GM23338 (cell line): ENCODE measurements at regions not wholly inside any gene's neighbourhood (a gene's known extent, or its start where the extent isn't known, plus 50 kb on each side); places are given as distances from the start of the nearest gene placed in this dataset.

Source experiments
- ATAC-seq: fragments of 200-7000 bp; cut with Tn5 transposase; 3 replicates; pipeline ENCODE4 v1.9.1; 2020
- DNase-seq: peaks from one replicate; pipeline ENCODE4 v3.0.0-alpha.2; 2015; ENCODE audit warnings: low spot score
- H2AFZ ChIP-seq: fragments of 200-600 bp; sonication (generic); 2 replicates; pipeline ENCODE4 v1.8.0; 2016; ENCODE audit warnings: antibody characterized with exemption, mild to moderate bottlenecking, moderate library complexity
- H3F3A ChIP-seq: fragments of 200-600 bp; sonication (generic); replicated peaks from 2 replicates; pipeline ENCODE4 v1.8.0; 2017; ENCODE audit warnings: antibody characterized with exemption, mixed run types, low read depth
- H3K27ac ChIP-seq: fragments of 200-600 bp; sonication (generic); 2 replicates; pipeline ENCODE4 v1.6.1; 2016; ENCODE audit warnings: low read depth
- H3K27me3 ChIP-seq: fragments of 200-600 bp; sonication (generic); 2 replicates; pipeline ENCODE4 v1.8.0; 2016; ENCODE audit warnings: mild to moderate bottlenecking, mixed run types, moderate library complexity; ENCODE audit not compliant: insufficient read depth
- H3K36me3 ChIP-seq: fragments of 200-600 bp; sonication (generic); 2 replicates; pipeline ENCODE4 v1.8.0; 2016; ENCODE audit warnings: mild to moderate bottlenecking; ENCODE audit not compliant: insufficient read depth
- H3K4me1 ChIP-seq: fragments of 200-600 bp; sonication (generic); 2 replicates; pipeline ENCODE4 v1.8.0; 2016; ENCODE audit warnings: mild to moderate bottlenecking, moderate library complexity; ENCODE audit not compliant: insufficient read depth
- H3K4me2 ChIP-seq: fragments of 200-600 bp; sonication (generic); 2 replicates; pipeline ENCODE4 v1.7.1; 2017; ENCODE audit warnings: mixed run types
- H3K4me3 ChIP-seq: fragments of 200-600 bp; sonication (generic); 2 replicates; pipeline ENCODE4 v1.6.1; 2016; ENCODE audit warnings: mixed run types
- H3K79me2 ChIP-seq: fragments of 200-600 bp; sonication (generic); replicated peaks from 2 replicates; pipeline ENCODE4 v1.8.0; 2017; ENCODE audit warnings: mild to moderate bottlenecking; ENCODE audit not compliant: insufficient read depth
- H3K9me2 ChIP-seq: fragments of 200-600 bp; sonication (generic); 2 replicates; pipeline ENCODE4 v1.8.0; 2017; ENCODE audit not compliant: insufficient read depth
- H4K20me1 ChIP-seq: fragments of 200-600 bp; sonication (generic); replicated peaks from 2 replicates; pipeline ENCODE4 v1.8.0; 2017; ENCODE audit warnings: mild to moderate bottlenecking; ENCODE audit not compliant: insufficient read depth
- H3K27ac Mint-ChIP-seq: 2 replicates; pipeline ENCODE4 v1.8.0; 2020; ENCODE audit warnings: inconsistent platforms, mild to moderate bottlenecking, moderate library complexity, mixed read lengths
- H3K27me3 Mint-ChIP-seq: 3 replicates; pipeline ENCODE4 v1.8.0; 2022; ENCODE audit warnings: low read depth, mild to moderate bottlenecking, moderate library complexity, mixed read lengths, inconsistent platforms; ENCODE audit not compliant: insufficient read depth, poor library complexity
- H3K36me3 Mint-ChIP-seq: 3 replicates; pipeline ENCODE4 v1.8.0; 2021; ENCODE audit warnings: low read depth, mild to moderate bottlenecking, inconsistent platforms, moderate library complexity, mixed read lengths
- H3K4me1 Mint-ChIP-seq: 3 replicates; pipeline ENCODE4 v1.8.0; 2020; ENCODE audit warnings: mild to moderate bottlenecking, inconsistent platforms, mixed read lengths
- H3K4me3 Mint-ChIP-seq: 3 replicates; pipeline ENCODE4 v1.8.0; 2021; ENCODE audit warnings: moderate library complexity, mild to moderate bottlenecking, inconsistent platforms, mixed read lengths
- H3K9me3 Mint-ChIP-seq: 3 replicates; pipeline ENCODE4 v1.8.0; 2020; ENCODE audit warnings: moderate library complexity, mild to moderate bottlenecking, inconsistent platforms, mixed read lengths
- CREB1 ChIP-seq: fragments of 250-450 bp; sonication (Bioruptor Pico); IDR thresholded peaks from 2 replicates; pipeline ENCODE4 v1.5.0; 2020; ENCODE audit warnings: low read depth, mild to moderate bottlenecking, moderate library complexity
- CTCF ChIP-seq, 2 experiments: fragments of 200-600 bp in 1 of 2; sonication (generic) in 1 of 2; conservative IDR thresholded peaks; 2 replicates each; pipeline versions ENCODE4 v1.5.1 to v1.6.1; 2016 to 2017; ENCODE audit warnings: antibody characterized with exemption in 2 of 2, low read depth in 2 of 2, mild to moderate bottlenecking in 2 of 2, moderate library complexity in 1 of 2
- ETS1 ChIP-seq: IDR thresholded peaks from 2 replicates; pipeline ENCODE4 v1.6.1; 2016; ENCODE audit warnings: antibody characterized with exemption
- EZH2 ChIP-seq: fragments of 200-600 bp; sonication (generic); IDR thresholded peaks from one replicate; pipeline ENCODE4 v1.8.0; 2017; ENCODE audit warnings: antibody characterized with exemption, mild to moderate bottlenecking, low read depth; ENCODE audit not compliant: unreplicated experiment
- EZH2phosphoT487 ChIP-seq: fragments of 200-600 bp; sonication (generic); IDR thresholded peaks from one replicate; pipeline ENCODE4 v1.8.1; 2018; ENCODE audit warnings: antibody characterized with exemption; ENCODE audit not compliant: unreplicated experiment
- JUNB ChIP-seq: IDR thresholded peaks from one replicate; pipeline ENCODE4 v1.6.1; 2016; ENCODE audit warnings: antibody characterized with exemption; ENCODE audit not compliant: unreplicated experiment
- NANOG ChIP-seq: IDR thresholded peaks from 2 replicates; pipeline ENCODE4 v1.6.1; 2016; ENCODE audit warnings: antibody characterized with exemption, borderline replicate concordance
- POLR2AphosphoS5 ChIP-seq: IDR thresholded peaks from 2 replicates; pipeline ENCODE4 v1.6.1; 2016; ENCODE audit warnings: antibody characterized with exemption, low read depth
- REST ChIP-seq: IDR thresholded peaks from one replicate; pipeline ENCODE4 v1.6.1; 2018; ENCODE audit warnings: antibody characterized with exemption; ENCODE audit not compliant: unreplicated experiment
- STAT1 ChIP-seq: IDR thresholded peaks from one replicate; pipeline ENCODE4 v1.6.1; 2016; ENCODE audit warnings: antibody characterized with exemption; ENCODE audit not compliant: unreplicated experiment
- ZNF114 ChIP-seq: fragments of 250-450 bp; sonication (Bioruptor Pico); IDR thresholded peaks from 2 replicates; pipeline ENCODE4 v1.5.0; 2020; ENCODE audit warnings: mild to moderate bottlenecking, moderate library complexity
- ZNF331 ChIP-seq: fragments of 250-450 bp; sonication (Bioruptor Pico); IDR thresholded peaks from 2 replicates; pipeline ENCODE4 v1.5.0; 2020; ENCODE audit warnings: low read depth, mild to moderate bottlenecking, moderate library complexity
- ZNF462 ChIP-seq: fragments of 250-450 bp; sonication (Bioruptor Pico); IDR thresholded peaks from 2 replicates; pipeline ENCODE4 v1.5.0; 2020; ENCODE audit warnings: mild to moderate bottlenecking, moderate library complexity

GRCh38 chr1:235919833-235920441, 53.2 kb upstream of the LYST start:
- Histone ChIP-seq H3K4me2 (peak overlapping the region; percentile 44; the same call in 1 of the 2 replicates), H3K79me2 (no peaks in the 10 kb centered on the region), H3K27me3 (no peaks in the 10 kb centered on the region), H3K36me3 (no peaks in the 10 kb centered on the region), H3K4me3 (no peak overlapping the region), H4K20me1 (no peaks in the 10 kb centered on the region; the same call in 1 of the 2 replicates), H2AFZ (peak overlapping the region; percentile 9), H3K27ac (no peak overlapping the region), H3K4me1 (peaks cover 9% of the 10 kb centered on the region; the same call in 1 of the 2 replicates), H3F3A (no peaks in the 10 kb centered on the region), H3K9me2 (no peaks in the 10 kb centered on the region)
- Mint-ChIP-seq H3K4me1 (peaks cover 17% of the 10 kb centered on the region), H3K9me3 (no peaks in the 10 kb centered on the region), H3K27me3 (peaks cover 12% of the 10 kb centered on the region), H3K27ac (no peak overlapping the region), H3K4me3 (no peak overlapping the region), H3K36me3 (no peaks in the 10 kb centered on the region)
- DNase-seq (no peak), ATAC-seq (peak; percentile 95)
- TF ChIP-seq STAT1 (no peak), ETS1 (no peak), EZH2phosphoT487 (no peak), ZNF331 (CRISPR knock-in tag) (no peak), NANOG (no peak), ZNF462 (no peak), REST (no peak), EZH2 (no peak), ZNF114 (CRISPR knock-in tag) (no peak), CREB1 (CRISPR knock-in tag) (no peak), POLR2AphosphoS5 (no peak), CTCF (conservative IDR thresholded peaks at IDR 0.05; ENCODE audit: low read depth in 2 of 2) (no peak), JUNB (no peak)
